ENCODE measurements at regions not wholly inside any gene's neighbourhood (a gene's known extent, or its start where the extent isn't known, plus 50 kb on each side); places are given as distances from the start of the nearest gene placed in this dataset.
"Not testable (repeated sequence)": the region's sequence is repeated elsewhere in the genome, so short reads cannot be mapped to it uniquely, and the experiment has no call there.

DNA sequence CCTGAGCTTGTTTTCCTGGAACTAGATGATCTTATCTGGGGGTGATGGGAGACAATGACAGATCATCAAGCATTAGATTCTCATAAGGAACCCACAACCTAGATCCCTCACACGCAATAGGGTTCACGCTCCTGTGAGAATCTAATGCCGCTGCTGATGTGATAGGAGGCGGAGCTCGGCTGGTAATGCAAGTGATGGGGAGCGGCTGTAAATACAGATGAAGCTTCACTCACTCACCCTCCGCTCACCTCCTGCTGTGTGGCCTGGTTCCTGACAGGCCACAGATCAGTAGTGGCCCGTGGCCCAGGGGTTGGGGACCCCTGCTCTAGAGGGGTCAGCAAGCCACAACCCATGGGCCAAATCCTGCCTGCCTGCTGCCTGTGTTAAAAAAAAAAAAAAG is 435.9 kb downstream of the CD83 start:
- H3K27me3 Mint-ChIP-seq (ENCODE audit: low read depth, unreplicated experiment): peaks cover 26% of the 10 kb centered on the region
- no peak overlapping the region for H3K4me3 Mint-ChIP-seq (ENCODE audit: unreplicated experiment)
- H3K36me3 ChIP-seq (ENCODE audit: insufficient read depth, low read length): no peaks in the 10 kb centered on the region
- TF ChIP-seq, protein P1, sequence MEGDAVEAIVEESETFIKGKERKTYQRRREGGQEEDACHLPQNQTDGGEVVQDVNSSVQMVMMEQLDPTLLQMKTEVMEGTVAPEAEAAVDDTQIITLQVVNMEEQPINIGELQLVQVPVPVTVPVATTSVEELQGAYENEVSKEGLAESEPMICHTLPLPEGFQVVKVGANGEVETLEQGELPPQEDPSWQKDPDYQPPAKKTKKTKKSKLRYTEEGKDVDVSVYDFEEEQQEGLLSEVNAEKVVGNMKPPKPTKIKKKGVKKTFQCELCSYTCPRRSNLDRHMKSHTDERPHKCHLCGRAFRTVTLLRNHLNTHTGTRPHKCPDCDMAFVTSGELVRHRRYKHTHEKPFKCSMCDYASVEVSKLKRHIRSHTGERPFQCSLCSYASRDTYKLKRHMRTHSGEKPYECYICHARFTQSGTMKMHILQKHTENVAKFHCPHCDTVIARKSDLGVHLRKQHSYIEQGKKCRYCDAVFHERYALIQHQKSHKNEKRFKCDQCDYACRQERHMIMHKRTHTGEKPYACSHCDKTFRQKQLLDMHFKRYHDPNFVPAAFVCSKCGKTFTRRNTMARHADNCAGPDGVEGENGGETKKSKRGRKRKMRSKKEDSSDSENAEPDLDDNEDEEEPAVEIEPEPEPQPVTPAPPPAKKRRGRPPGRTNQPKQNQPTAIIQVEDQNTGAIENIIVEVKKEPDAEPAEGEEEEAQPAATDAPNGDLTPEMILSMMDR (IDR thresholded peaks at IDR 0.05; ENCODE audit: insufficient read depth, low read depth, low read length): no peak
- TF ChIP-seq EZH2 (IDR thresholded peaks at IDR 0.05; ENCODE audit: insufficient read depth, low read length): no peak
- H4K20me1 ChIP-seq (ENCODE audit: insufficient read depth, low read length): no peaks in the 10 kb centered on the region
- no peak overlapping the region for H3K4me3 ChIP-seq (ENCODE audit: insufficient read depth, low read depth, low read length)
- DNase-seq (ENCODE audit: low read depth): no peak
- no peaks in the 10 kb centered on the region for H3K4me1 Mint-ChIP-seq (ENCODE audit: low read depth, unreplicated experiment)
- H3K9me3 ChIP-seq (ENCODE audit: insufficient read depth, low read depth, low read length): no peaks in the 10 kb centered on the region
- no peak overlapping the region for H3K4me2 ChIP-seq (ENCODE audit: low read length)
- no peaks in the 10 kb centered on the region for H3K79me2 ChIP-seq (ENCODE audit: insufficient read depth, low read length)
- no peak for FAIRE-seq
- no peak overlapping the region for H3K27ac ChIP-seq (ENCODE audit: low read depth, low read length)
- H3K27me3 ChIP-seq (ENCODE audit: insufficient read depth, low read length): peaks cover 2% of the 10 kb centered on the region
- H3K27ac Mint-ChIP-seq (ENCODE audit: unreplicated experiment): no peak overlapping the region
- H2AFZ ChIP-seq (ENCODE audit: low read depth, low read length): no peak overlapping the region
- H3K4me1 ChIP-seq (ENCODE audit: insufficient read depth, low read length): no peaks in the 10 kb centered on the region
- H3K36me3 Mint-ChIP-seq (ENCODE audit: low read depth, unreplicated experiment): no peaks in the 10 kb centered on the region
- H3K9me3 Mint-ChIP-seq (ENCODE audit: unreplicated experiment): peaks cover 2% of the 10 kb centered on the region
- H3K9ac ChIP-seq (ENCODE audit: low read length): no peak overlapping the region

- Histone ChIP-seq H3K36me3 (ENCODE audit: insufficient read depth, low read length) (no peaks in the 10 kb centered on the region), H3K4me3 (ENCODE audit: insufficient read depth, low read depth, low read length) (no peak overlapping the region), H3K4me1 (ENCODE audit: insufficient read depth, low read length) (no peaks in the 10 kb centered on the region), H3K27me3 (ENCODE audit: insufficient read depth, low read length) (peaks cover 2% of the 10 kb centered on the region), H3K79me2 (ENCODE audit: insufficient read depth, low read length) (no peaks in the 10 kb centered on the region), H2AFZ (ENCODE audit: low read depth, low read length) (no peak overlapping the region), H3K4me2 (ENCODE audit: low read length) (no peak overlapping the region), H3K27ac (ENCODE audit: low read depth, low read length) (no peak overlapping the region), H3K9me3 (ENCODE audit: insufficient read depth, low read depth, low read length) (no peaks in the 10 kb centered on the region), H4K20me1 (ENCODE audit: insufficient read depth, low read length) (no peaks in the 10 kb centered on the region), H3K9ac (ENCODE audit: low read length) (no peak overlapping the region)
- no peaks in the 10 kb centered on the region for H3K36me3 Mint-ChIP-seq (ENCODE audit: low read depth, unreplicated experiment)
- FAIRE-seq: no peak
- no peak for DNase-seq (ENCODE audit: low read depth)
- H3K27me3 Mint-ChIP-seq (ENCODE audit: low read depth, unreplicated experiment): peaks cover 26% of the 10 kb centered on the region
- H3K9me3 Mint-ChIP-seq (ENCODE audit: unreplicated experiment): peaks cover 2% of the 10 kb centered on the region
- H3K4me1 Mint-ChIP-seq (ENCODE audit: low read depth, unreplicated experiment): peaks cover 2% of the 10 kb centered on the region
- no peak overlapping the region for H3K4me3 Mint-ChIP-seq (ENCODE audit: unreplicated experiment)
- no peak for TF ChIP-seq EZH2 (IDR thresholded peaks at IDR 0.05; ENCODE audit: insufficient read depth, low read length)
- TF ChIP-seq, protein P1 (IDR thresholded peaks at IDR 0.05; ENCODE audit: insufficient read depth, low read depth, low read length): no peak
- no peak overlapping the region for H3K27ac Mint-ChIP-seq (ENCODE audit: unreplicated experiment)
Observed at GRCh38 chr6:14555804-14556203, 438.2 kb downstream of the CD83 start.

DNA sequence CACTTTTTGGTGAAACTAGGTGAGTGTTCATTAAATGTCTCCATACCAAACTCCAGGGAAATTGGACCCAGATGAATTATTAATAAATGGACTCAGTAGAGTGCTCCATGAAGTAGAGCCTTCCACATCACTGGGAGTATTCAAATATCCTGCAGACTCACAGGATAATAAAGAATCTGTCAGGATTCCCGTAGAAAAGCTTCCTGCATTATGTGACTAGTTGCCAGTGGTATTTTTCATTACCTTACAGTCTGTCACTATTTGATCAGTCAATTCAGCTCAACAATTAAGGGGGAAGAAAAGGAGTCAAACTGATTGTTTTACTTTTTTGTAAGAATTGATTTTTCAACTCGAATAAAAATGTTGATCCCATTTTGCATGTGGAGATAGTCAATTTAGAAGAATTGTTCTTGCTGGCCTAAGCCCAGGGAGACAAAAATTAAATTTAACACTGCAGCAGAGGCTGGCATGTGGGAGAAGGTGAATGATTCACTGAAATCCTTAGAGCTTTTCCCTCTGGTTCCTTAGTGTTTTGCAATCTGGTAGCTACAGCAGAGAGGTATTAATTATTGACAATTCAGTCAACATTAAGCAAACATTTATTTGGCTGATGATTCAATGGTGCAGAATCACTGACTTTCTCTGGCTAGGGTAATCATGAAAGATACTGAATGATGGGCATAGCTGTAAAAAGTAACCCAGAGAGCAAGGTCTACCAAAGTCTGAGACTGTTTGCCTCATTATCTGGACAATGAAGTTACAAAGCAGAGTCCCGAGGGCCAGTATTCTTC is 442.4 kb downstream of the CD83 start:
- no peaks in the 10 kb centered on the region for H3K36me3 Mint-ChIP-seq (ENCODE audit: low read depth, unreplicated experiment)
- peaks cover 2% of the 10 kb centered on the region for H3K4me1 Mint-ChIP-seq (ENCODE audit: low read depth, unreplicated experiment)
- Histone ChIP-seq H3K79me2 (ENCODE audit: insufficient read depth, low read length) (no peaks in the 10 kb centered on the region), H3K9me3 (ENCODE audit: insufficient read depth, low read depth, low read length) (no peaks in the 10 kb centered on the region), H3K4me3 (ENCODE audit: insufficient read depth, low read depth, low read length) (no peak overlapping the region), H3K27ac (ENCODE audit: low read depth, low read length) (no peak overlapping the region), H3K4me1 (ENCODE audit: insufficient read depth, low read length) (no peaks in the 10 kb centered on the region), H4K20me1 (ENCODE audit: insufficient read depth, low read length) (no peaks in the 10 kb centered on the region), H3K9ac (ENCODE audit: low read length) (no peak overlapping the region), H3K36me3 (ENCODE audit: insufficient read depth, low read length) (no peaks in the 10 kb centered on the region), H3K27me3 (ENCODE audit: insufficient read depth, low read length) (no peaks in the 10 kb centered on the region), H3K4me2 (ENCODE audit: low read length) (no peak overlapping the region), H2AFZ (ENCODE audit: low read depth, low read length) (no peak overlapping the region)
- no peak overlapping the region for H3K4me3 Mint-ChIP-seq (ENCODE audit: unreplicated experiment)
- peaks cover 16% of the 10 kb centered on the region for H3K27me3 Mint-ChIP-seq (ENCODE audit: low read depth, unreplicated experiment)
- no peak for FAIRE-seq
- peaks cover 3% of the 10 kb centered on the region for H3K9me3 Mint-ChIP-seq (ENCODE audit: unreplicated experiment)
- TF ChIP-seq EZH2 (IDR thresholded peaks at IDR 0.05; ENCODE audit: insufficient read depth, low read length): no peak
- TF ChIP-seq, protein P1 (IDR thresholded peaks at IDR 0.05; ENCODE audit: insufficient read depth, low read depth, low read length): no peak
- DNase-seq (ENCODE audit: low read depth): no peak
- no peak overlapping the region for H3K27ac Mint-ChIP-seq (ENCODE audit: unreplicated experiment)

DNA sequence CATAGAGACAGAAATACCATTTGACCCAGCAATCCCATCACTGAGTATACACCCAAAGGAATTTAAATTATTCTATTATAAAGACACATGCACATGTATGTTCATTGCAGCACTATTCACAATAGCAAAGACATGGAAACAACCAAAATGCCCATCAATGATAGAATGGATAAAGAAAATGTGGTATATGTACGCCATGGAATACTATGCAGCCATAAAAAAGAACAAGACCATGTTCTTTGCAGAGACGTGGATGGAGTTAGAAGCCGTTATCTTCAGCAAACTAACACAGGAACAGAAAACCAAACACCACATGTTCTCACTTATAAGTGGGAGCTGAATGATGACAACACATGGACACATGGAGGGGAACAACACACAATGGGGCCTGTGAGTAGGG is 444.0 kb downstream of the CD83 start:
- not testable (repeated sequence) for H3K4me2 ChIP-seq (ENCODE audit: low read length); FAIRE-seq; H3K27me3 ChIP-seq (ENCODE audit: insufficient read depth, low read length); H2AFZ ChIP-seq (ENCODE audit: low read depth, low read length); H3K4me1 Mint-ChIP-seq (ENCODE audit: low read depth, unreplicated experiment); H3K36me3 Mint-ChIP-seq (ENCODE audit: low read depth, unreplicated experiment); H3K9me3 Mint-ChIP-seq (ENCODE audit: unreplicated experiment); H3K9me3 ChIP-seq (ENCODE audit: insufficient read depth, low read depth, low read length); H3K27me3 Mint-ChIP-seq (ENCODE audit: low read depth, unreplicated experiment); H3K27ac Mint-ChIP-seq (ENCODE audit: unreplicated experiment); H3K79me2 ChIP-seq (ENCODE audit: insufficient read depth, low read length); H4K20me1 ChIP-seq (ENCODE audit: insufficient read depth, low read length); H3K27ac ChIP-seq (ENCODE audit: low read depth, low read length); H3K4me1 ChIP-seq (ENCODE audit: insufficient read depth, low read length); DNase-seq (ENCODE audit: low read depth); H3K9ac ChIP-seq (ENCODE audit: low read length); H3K36me3 ChIP-seq (ENCODE audit: insufficient read depth, low read length); H3K4me3 Mint-ChIP-seq (ENCODE audit: unreplicated experiment); H3K4me3 ChIP-seq (ENCODE audit: insufficient read depth, low read depth, low read length)
